DND-41 (cell line): ENCODE measurements at regions not wholly inside any gene's neighbourhood (a gene's known extent, or its start where the extent isn't known, plus 50 kb on each side); places are given as distances from the start of the nearest gene placed in this dataset.

Source experiments
- EZH2 ChIP-seq: IDR thresholded peaks from 3 replicates; pipeline ENCODE4 v1.6.1; 2012; ENCODE audit warnings: borderline replicate concordance, low read depth, mild to moderate bottlenecking, moderate library complexity, low read length, inconsistent platforms; ENCODE audit not compliant: severe bottlenecking
- TF ChIP-seq, protein P1 (sequence below): IDR thresholded peaks from 2 replicates; pipeline ENCODE4 v1.5.1; 2012; ENCODE audit warnings: borderline replicate concordance, low read length, moderate library complexity, mild to moderate bottlenecking; ENCODE audit not compliant: poor library complexity, severe bottlenecking; ENCODE audit errors: extremely low read depth

DNA sequence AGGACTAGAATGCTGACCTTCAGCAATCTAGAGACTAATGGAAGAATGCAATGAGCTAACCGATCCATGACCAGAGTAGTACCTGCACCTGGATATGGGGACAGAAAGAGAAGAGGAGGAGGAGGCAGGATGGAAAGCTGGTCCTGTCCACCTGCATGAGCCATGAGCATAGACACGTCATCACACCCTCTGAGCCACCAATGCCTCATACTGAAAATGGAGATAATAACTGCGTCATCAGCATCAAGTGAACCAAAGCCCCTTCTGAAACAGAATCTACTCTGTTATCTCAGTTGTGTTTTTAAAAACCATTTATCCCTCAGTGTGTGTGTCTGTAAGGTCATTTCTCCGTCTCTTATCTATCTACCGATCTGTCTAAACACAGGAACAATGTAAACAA lies 327.0 kb downstream of the BCL11B start:
- TF ChIP-seq, protein P1, sequence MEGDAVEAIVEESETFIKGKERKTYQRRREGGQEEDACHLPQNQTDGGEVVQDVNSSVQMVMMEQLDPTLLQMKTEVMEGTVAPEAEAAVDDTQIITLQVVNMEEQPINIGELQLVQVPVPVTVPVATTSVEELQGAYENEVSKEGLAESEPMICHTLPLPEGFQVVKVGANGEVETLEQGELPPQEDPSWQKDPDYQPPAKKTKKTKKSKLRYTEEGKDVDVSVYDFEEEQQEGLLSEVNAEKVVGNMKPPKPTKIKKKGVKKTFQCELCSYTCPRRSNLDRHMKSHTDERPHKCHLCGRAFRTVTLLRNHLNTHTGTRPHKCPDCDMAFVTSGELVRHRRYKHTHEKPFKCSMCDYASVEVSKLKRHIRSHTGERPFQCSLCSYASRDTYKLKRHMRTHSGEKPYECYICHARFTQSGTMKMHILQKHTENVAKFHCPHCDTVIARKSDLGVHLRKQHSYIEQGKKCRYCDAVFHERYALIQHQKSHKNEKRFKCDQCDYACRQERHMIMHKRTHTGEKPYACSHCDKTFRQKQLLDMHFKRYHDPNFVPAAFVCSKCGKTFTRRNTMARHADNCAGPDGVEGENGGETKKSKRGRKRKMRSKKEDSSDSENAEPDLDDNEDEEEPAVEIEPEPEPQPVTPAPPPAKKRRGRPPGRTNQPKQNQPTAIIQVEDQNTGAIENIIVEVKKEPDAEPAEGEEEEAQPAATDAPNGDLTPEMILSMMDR = no peak
- no peak for TF ChIP-seq EZH2
